ENCODE measurements at regions not wholly inside any gene's neighbourhood (a gene's known extent, or its start where the extent isn't known, plus 50 kb on each side); places are given as distances from the start of the nearest gene placed in this dataset.

DNA sequence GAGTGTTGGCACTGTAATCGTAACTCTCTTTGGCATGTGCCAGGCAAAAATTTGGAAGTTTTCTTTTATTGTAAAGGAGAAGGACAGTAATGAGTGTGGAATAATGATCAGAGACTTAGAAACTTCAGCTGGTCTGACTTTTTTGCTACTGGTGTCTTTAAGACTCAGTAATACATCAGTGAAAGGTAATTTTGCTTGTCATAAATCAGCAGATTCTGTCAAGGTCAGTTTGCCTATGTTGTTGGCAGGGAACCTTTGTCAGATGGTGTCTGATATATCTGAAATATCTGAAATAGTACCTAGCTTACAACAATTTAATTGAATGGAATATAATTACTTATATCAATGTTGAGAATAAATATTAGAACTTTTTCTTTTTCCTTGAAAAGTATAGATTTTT, 516.9 kb downstream of the LRFN5 start:
- TF ChIP-seq CTCF (IDR thresholded peaks at IDR 0.05; ENCODE audit: extremely low read depth in 1 of 2, insufficient read depth in 1 of 2, low read depth in 1 of 2, low read length in 2 of 2) = no peak
- no peak for TF ChIP-seq POLR2A (IDR thresholded peaks at IDR 0.05; ENCODE audit: low read depth, low read length)
- no peak for TF ChIP-seq EZH2 (IDR thresholded peaks at IDR 0.05; ENCODE audit: borderline replicate concordance, low read depth, low read length, severe bottlenecking)
- no peak for TF ChIP-seq POLR2AphosphoS5 (IDR thresholded peaks at IDR 0.05; ENCODE audit: insufficient read depth, low read depth, low read length)
- TF ChIP-seq, protein P1, sequence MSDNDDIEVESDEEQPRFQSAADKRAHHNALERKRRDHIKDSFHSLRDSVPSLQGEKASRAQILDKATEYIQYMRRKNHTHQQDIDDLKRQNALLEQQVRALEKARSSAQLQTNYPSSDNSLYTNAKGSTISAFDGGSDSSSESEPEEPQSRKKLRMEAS (IDR thresholded peaks at IDR 0.05; ENCODE audit: insufficient read depth, insufficient read length) = no peak
- no peak for TF ChIP-seq MYC (IDR thresholded peaks at IDR 0.05; ENCODE audit: low read depth, low read length)
- no peak for TF ChIP-seq JUN (IDR thresholded peaks at IDR 0.05; ENCODE audit: borderline replicate concordance, insufficient read depth, insufficient read length, low read depth)
- no peak for TF ChIP-seq FOS (IDR thresholded peaks at IDR 0.05; ENCODE audit: borderline replicate concordance, insufficient read depth, low read length)

All from endothelial cell of umbilical vein (primary cell).